HEK293 (cell line): ENCODE measurements at regions not wholly inside any gene's neighbourhood (a gene's known extent, or its start where the extent isn't known, plus 50 kb on each side); places are given as distances from the start of the nearest gene placed in this dataset.

ENCODE experiments used
- CTCF ChIA-PET: fragments of 350-600 bp; formaldehyde crosslinking; extraction: SDS; loops from one replicate; lab custom pipeline; 2021; ENCODE audit warnings: antibody characterized with exemption; lab: Yijun Ruan, JAX
- POLR2A ChIA-PET: fragments of 300-600 bp; formaldehyde crosslinking; extraction: SDS; loops from one replicate; lab custom pipeline; 2020; ENCODE audit warnings: antibody characterized with exemption, inconsistent platforms; lab: Yijun Ruan, JAX
- H3K27ac ChIP-seq: fragments of 200-500 bp; sonication (Bioruptor generic); 2 replicates; pipeline ENCODE4 v1.5.1; 2014; ENCODE audit warnings: low read depth, low read length, control low read depth, inconsistent platforms; ENCODE audit errors: extremely low read depth
- H3K36me3 ChIP-seq, 2 experiments: fragments of 200-500 bp in 1 of 2; sonication (Bioruptor generic) in 1 of 2; 1 replicate in 1 of 2; 2 replicates in 1 of 2; pipeline ENCODE4 v1.5.1; 2014 to 2017; ENCODE audit warnings: inconsistent platforms in 2 of 2, low read length in 2 of 2; ENCODE audit not compliant: control insufficient read depth in 2 of 2, insufficient read depth in 1 of 2
- H3K4me1 ChIP-seq: fragments of 200-500 bp; sonication (Bioruptor generic); 2 replicates; pipeline ENCODE4 v1.5.1; 2014; ENCODE audit warnings: mild to moderate bottlenecking, low read length, inconsistent platforms; ENCODE audit not compliant: control insufficient read depth, insufficient read depth
- H3K4me3 ChIP-seq: 2 replicates; pipeline ENCODE4 v1.5.1; 2011; ENCODE audit warnings: low read depth, mild to moderate bottlenecking, control low read depth, low read length, moderate library complexity
- H3K9me3 ChIP-seq: fragments of 200-500 bp; sonication (Bioruptor generic); 2 replicates; pipeline ENCODE4 v1.5.1; 2014; ENCODE audit warnings: low read depth, low read length, inconsistent platforms; ENCODE audit not compliant: control insufficient read depth, insufficient read depth
- GLI2 ChIP-seq: fragments of 450-650 bp; formaldehyde crosslinking; IDR thresholded peaks from 2 replicates; pipeline ENCODE4; 2017; ENCODE audit warnings: missing biosample characterization, missing genetic modification characterization, low read depth, borderline replicate concordance
- KLF7 ChIP-seq: fragments of 450-650 bp; formaldehyde crosslinking; IDR thresholded peaks from 2 replicates; pipeline ENCODE4 v1.5.1; 2016; ENCODE audit warnings: missing biosample characterization, missing genetic modification characterization, borderline replicate concordance
- OSR2 ChIP-seq: fragments of 450-650 bp; formaldehyde crosslinking; IDR thresholded peaks from 2 replicates; pipeline ENCODE4 v1.5.1; 2016; ENCODE audit warnings: missing biosample characterization, missing genetic modification characterization
- SALL2 ChIP-seq: fragments of 450-650 bp; formaldehyde crosslinking; IDR thresholded peaks from 2 replicates; pipeline ENCODE4 v1.5.0; 2017; ENCODE audit warnings: missing biosample characterization, mild to moderate bottlenecking, missing genetic modification characterization, borderline replicate concordance
- ZBTB17 ChIP-seq: fragments of 450-650 bp; formaldehyde crosslinking; IDR thresholded peaks from 2 replicates; pipeline ENCODE4 v1.5.1; 2016; ENCODE audit warnings: missing biosample characterization, missing genetic modification characterization
- ZBTB48 ChIP-seq: fragments of 450-650 bp; formaldehyde crosslinking; IDR thresholded peaks from 2 replicates; pipeline ENCODE4 v1.5.1; 2016; ENCODE audit warnings: missing biosample characterization, missing genetic modification characterization
- ZNF138 ChIP-seq: fragments of 450-650 bp; formaldehyde crosslinking; IDR thresholded peaks from 2 replicates; pipeline ENCODE4 v1.5.1; 2016; ENCODE audit warnings: missing biosample characterization, missing genetic modification characterization, borderline replicate concordance
- ZNF140 ChIP-seq: fragments of 450-650 bp; formaldehyde crosslinking; IDR thresholded peaks from 2 replicates; pipeline ENCODE4 v1.5.1; 2016; ENCODE audit warnings: missing biosample characterization, missing genetic modification characterization
- ZNF292 ChIP-seq: fragments of 450-650 bp; formaldehyde crosslinking; IDR thresholded peaks from 2 replicates; pipeline ENCODE4 v1.5.1; 2016; ENCODE audit warnings: low read depth, missing biosample characterization, missing genetic modification characterization, borderline replicate concordance
- ZNF510 ChIP-seq: fragments of 450-650 bp; formaldehyde crosslinking; IDR thresholded peaks from 2 replicates; pipeline ENCODE4 v1.5.1; 2018; ENCODE audit warnings: mild to moderate bottlenecking, missing genetic modification characterization, missing biosample characterization; ENCODE audit not compliant: insufficient replicate concordance
- ZNF561 ChIP-seq: fragments of 450-650 bp; IDR thresholded peaks from 2 replicates; pipeline ENCODE4 v1.5.1; 2018; ENCODE audit warnings: missing biosample characterization, missing genetic modification characterization, borderline replicate concordance
- ZNF837 ChIP-seq: fragments of 450-650 bp; formaldehyde crosslinking; IDR thresholded peaks from 2 replicates; pipeline ENCODE4 v1.5.1; 2016; ENCODE audit warnings: missing biosample characterization, missing genetic modification characterization
- ZSCAN30 ChIP-seq: fragments of 450-650 bp; IDR thresholded peaks from 2 replicates; pipeline ENCODE4 v1.5.1; 2018; ENCODE audit warnings: missing biosample characterization, mild to moderate bottlenecking, missing genetic modification characterization, moderate library complexity
- TF ChIP-seq, protein P1 (sequence below): fragments of 450-650 bp; formaldehyde crosslinking; IDR thresholded peaks from 2 replicates; pipeline ENCODE4 v1.5.1; 2016; ENCODE audit warnings: missing biosample characterization, missing genetic modification characterization
- TF ChIP-seq, protein P2 (sequence below): fragments of 450-650 bp; formaldehyde crosslinking; IDR thresholded peaks from 2 replicates; pipeline ENCODE4 v1.5.1; 2016; ENCODE audit warnings: missing biosample characterization, missing genetic modification characterization
- TF ChIP-seq, protein P3 (sequence below): fragments of 450-650 bp; formaldehyde crosslinking; IDR thresholded peaks from 2 replicates; pipeline ENCODE4 v1.5.1; 2016; ENCODE audit warnings: missing biosample characterization, missing genetic modification characterization, borderline replicate concordance
- TF ChIP-seq, protein P4 (sequence below): fragments of 450-650 bp; formaldehyde crosslinking; conservative IDR thresholded peaks from 2 replicates; pipeline ENCODE4 v1.5.1; 2016; ENCODE audit warnings: low read depth, missing biosample characterization, missing genetic modification characterization
- TF ChIP-seq, protein P5 (sequence below): fragments of 450-650 bp; formaldehyde crosslinking; IDR thresholded peaks from 2 replicates; pipeline ENCODE4 v1.5.1; 2016; ENCODE audit warnings: missing biosample characterization, missing genetic modification characterization
- TF ChIP-seq, protein P6 (sequence below): fragments of 450-650 bp; formaldehyde crosslinking; IDR thresholded peaks from 2 replicates; pipeline ENCODE4 v1.5.1; 2016; ENCODE audit warnings: missing biosample characterization, missing genetic modification characterization
- TF ChIP-seq, protein P7 (sequence below): fragments of 450-650 bp; formaldehyde crosslinking; IDR thresholded peaks from 2 replicates; pipeline ENCODE4 v1.5.1; 2017; ENCODE audit warnings: missing biosample characterization, missing genetic modification characterization

DNA sequence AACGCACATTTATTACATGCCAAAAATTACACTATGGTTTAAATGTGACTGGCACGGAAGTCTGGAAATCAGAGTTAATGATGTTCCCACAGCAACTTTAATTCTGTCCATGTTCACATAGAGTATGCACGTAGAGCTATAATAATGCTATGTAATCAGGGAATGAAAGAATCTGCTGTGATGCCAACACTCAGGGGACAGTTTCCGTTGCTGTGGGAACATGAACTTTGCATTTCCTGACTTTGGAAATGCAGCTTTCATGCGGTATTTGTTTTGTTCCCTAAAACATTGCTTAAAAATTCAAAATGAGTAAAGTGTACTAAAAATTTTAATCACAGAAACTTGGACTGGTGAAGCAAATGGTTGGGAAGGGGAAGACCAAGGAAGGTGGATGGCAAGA lies 65.7 kb downstream of the MAGEA1 start (continued):
- TF ChIP-seq, protein P1, sequence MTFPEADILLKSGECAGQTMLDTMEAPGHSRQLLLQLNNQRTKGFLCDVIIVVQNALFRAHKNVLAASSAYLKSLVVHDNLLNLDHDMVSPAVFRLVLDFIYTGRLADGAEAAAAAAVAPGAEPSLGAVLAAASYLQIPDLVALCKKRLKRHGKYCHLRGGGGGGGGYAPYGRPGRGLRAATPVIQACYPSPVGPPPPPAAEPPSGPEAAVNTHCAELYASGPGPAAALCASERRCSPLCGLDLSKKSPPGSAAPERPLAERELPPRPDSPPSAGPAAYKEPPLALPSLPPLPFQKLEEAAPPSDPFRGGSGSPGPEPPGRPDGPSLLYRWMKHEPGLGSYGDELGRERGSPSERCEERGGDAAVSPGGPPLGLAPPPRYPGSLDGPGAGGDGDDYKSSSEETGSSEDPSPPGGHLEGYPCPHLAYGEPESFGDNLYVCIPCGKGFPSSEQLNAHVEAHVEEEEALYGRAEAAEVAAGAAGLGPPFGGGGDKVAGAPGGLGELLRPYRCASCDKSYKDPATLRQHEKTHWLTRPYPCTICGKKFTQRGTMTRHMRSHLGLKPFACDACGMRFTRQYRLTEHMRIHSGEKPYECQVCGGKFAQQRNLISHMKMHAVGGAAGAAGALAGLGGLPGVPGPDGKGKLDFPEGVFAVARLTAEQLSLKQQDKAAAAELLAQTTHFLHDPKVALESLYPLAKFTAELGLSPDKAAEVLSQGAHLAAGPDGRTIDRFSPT (tag by site-specific recombination), result no peak
- no peak for TF ChIP-seq ZNF561 (tag by site-specific recombination)
- TF ChIP-seq, protein P2, sequence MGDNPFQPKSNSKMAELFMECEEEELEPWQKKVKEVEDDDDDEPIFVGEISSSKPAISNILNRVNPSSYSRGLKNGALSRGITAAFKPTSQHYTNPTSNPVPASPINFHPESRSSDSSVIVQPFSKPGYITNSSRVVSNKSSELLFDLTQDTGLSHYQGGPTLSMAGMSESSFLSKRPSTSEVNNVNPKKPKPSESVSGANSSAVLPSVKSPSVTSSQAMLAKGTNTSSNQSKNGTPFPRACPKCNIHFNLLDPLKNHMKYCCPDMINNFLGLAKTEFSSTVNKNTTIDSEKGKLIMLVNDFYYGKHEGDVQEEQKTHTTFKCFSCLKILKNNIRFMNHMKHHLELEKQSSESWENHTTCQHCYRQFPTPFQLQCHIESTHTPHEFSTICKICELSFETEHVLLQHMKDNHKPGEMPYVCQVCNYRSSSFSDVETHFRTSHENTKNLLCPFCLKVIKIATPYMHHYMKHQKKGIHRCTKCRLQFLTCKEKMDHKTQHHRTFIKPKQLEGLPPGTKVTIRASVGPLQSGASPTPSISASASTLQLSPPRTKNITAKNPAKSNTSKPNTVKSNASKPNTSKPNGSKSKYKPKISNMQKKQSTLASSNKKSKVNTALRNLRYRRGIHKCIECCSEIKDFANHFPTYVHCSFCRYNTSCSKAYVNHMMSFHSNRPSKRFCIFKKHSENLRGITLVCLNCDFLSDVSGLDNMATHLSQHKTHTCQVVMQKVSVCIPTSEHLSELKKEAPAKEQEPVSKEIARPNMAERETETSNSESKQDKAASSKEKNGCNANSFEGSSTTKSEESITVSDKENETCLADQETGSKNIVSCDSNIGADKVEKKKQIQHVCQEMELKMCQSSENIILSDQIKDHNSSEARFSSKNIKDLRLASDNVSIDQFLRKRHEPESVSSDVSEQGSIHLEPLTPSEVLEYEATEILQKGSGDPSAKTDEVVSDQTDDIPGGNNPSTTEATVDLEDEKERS (tag by site-specific recombination), result no peak

DNA sequence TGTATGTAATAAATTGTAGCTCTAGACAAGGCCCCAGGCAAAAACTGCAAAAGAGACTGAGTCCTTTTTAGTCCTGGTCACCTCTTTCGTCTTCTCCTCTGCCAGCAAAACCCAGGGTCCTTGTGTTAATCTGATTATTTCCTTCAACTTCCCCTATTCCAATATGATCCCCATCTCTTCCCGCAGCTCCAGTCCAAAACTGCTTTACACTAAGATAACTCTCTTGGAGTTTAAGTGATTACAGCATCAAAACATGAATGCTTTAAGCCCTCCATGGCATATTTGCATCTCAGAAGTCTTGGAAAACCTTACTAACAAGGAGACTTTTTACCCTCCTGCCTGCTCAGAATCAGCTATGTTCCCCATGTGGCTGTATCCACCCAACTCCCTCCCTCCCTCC lies 59.3 kb downstream of the MAGEA1 start:
- no peaks in the 10 kb centered on the region for H3K36me3 ChIP-seq
- ChIA-PET POLR2A (no interaction called here), CTCF (no interaction called here)
- no peaks in the 10 kb centered on the region for H3K4me1 ChIP-seq
- no peak overlapping the region for H3K4me3 ChIP-seq
- no peaks in the 10 kb centered on the region for H3K9me3 ChIP-seq
- no peak overlapping the region for H3K27ac ChIP-seq
- TF ChIP-seq, protein P3, sequence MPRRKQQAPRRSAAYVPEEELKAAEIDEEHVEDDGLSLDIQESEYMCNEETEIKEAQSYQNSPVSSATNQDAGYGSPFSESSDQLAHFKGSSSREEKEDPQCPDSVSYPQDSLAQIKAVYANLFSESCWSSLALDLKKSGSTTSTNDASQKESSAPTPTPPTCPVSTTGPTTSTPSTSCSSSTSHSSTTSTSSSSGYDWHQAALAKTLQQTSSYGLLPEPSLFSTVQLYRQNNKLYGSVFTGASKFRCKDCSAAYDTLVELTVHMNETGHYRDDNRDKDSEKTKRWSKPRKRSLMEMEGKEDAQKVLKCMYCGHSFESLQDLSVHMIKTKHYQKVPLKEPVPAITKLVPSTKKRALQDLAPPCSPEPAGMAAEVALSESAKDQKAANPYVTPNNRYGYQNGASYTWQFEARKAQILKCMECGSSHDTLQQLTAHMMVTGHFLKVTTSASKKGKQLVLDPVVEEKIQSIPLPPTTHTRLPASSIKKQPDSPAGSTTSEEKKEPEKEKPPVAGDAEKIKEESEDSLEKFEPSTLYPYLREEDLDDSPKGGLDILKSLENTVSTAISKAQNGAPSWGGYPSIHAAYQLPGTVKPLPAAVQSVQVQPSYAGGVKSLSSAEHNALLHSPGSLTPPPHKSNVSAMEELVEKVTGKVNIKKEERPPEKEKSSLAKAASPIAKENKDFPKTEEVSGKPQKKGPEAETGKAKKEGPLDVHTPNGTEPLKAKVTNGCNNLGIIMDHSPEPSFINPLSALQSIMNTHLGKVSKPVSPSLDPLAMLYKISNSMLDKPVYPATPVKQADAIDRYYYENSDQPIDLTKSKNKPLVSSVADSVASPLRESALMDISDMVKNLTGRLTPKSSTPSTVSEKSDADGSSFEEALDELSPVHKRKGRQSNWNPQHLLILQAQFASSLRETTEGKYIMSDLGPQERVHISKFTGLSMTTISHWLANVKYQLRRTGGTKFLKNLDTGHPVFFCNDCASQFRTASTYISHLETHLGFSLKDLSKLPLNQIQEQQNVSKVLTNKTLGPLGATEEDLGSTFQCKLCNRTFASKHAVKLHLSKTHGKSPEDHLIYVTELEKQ (tag by site-specific recombination), result no peak
- TF ChIP-seq SALL2 (tag by site-specific recombination), result no peak
- TF ChIP-seq, protein P4, sequence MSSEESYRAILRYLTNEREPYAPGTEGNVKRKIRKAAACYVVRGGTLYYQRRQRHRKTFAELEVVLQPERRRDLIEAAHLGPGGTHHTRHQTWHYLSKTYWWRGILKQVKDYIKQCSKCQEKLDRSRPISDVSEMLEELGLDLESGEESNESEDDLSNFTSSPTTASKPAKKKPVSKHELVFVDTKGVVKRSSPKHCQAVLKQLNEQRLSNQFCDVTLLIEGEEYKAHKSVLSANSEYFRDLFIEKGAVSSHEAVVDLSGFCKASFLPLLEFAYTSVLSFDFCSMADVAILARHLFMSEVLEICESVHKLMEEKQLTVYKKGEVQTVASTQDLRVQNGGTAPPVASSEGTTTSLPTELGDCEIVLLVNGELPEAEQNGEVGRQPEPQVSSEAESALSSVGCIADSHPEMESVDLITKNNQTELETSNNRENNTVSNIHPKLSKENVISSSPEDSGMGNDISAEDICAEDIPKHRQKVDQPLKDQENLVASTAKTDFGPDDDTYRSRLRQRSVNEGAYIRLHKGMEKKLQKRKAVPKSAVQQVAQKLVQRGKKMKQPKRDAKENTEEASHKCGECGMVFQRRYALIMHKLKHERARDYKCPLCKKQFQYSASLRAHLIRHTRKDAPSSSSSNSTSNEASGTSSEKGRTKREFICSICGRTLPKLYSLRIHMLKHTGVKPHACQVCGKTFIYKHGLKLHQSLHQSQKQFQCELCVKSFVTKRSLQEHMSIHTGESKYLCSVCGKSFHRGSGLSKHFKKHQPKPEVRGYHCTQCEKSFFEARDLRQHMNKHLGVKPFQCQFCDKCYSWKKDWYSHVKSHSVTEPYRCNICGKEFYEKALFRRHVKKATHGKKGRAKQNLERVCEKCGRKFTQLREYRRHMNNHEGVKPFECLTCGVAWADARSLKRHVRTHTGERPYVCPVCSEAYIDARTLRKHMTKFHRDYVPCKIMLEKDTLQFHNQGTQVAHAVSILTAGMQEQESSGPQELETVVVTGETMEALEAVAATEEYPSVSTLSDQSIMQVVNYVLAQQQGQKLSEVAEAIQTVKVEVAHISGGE (tag by site-specific recombination), result no peak
- TF ChIP-seq ZBTB48, result no peak
- TF ChIP-seq, protein P5, sequence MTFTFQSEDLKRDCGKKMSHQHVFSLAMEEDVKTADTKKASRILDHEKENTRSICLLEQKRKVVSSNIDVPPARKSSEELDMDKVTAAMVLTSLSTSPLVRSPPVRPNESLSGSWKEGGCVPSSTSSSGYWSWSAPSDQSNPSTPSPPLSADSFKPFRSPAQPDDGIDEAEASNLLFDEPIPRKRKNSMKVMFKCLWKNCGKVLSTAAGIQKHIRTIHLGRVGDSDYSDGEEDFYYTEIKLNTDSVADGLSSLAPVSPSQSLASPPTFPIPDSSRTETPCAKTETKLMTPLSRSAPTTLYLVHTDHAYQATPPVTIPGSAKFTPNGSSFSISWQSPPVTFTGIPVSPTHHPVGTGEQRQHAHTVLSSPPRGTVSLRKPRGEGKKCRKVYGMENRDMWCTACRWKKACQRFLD (tag by site-specific recombination), result no peak
- TF ChIP-seq ZNF138 (tag by site-specific recombination), result no peak
- no peak for TF ChIP-seq GLI2 (tag by site-specific recombination)
- TF ChIP-seq ZNF292 (tag by site-specific recombination), result no peak
- no peak for TF ChIP-seq ZNF510
- no peak for TF ChIP-seq OSR2
- no peak for TF ChIP-seq ZNF837 (tag by site-specific recombination)
- TF ChIP-seq, protein P6, sequence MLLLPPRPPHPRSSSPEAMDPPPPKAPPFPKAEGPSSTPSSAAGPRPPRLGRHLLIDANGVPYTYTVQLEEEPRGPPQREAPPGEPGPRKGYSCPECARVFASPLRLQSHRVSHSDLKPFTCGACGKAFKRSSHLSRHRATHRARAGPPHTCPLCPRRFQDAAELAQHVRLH (tag by site-specific recombination), result no peak
- no peak for TF ChIP-seq ZNF140 (tag by site-specific recombination)
- TF ChIP-seq ZSCAN30, result no peak
- TF ChIP-seq, protein P7, sequence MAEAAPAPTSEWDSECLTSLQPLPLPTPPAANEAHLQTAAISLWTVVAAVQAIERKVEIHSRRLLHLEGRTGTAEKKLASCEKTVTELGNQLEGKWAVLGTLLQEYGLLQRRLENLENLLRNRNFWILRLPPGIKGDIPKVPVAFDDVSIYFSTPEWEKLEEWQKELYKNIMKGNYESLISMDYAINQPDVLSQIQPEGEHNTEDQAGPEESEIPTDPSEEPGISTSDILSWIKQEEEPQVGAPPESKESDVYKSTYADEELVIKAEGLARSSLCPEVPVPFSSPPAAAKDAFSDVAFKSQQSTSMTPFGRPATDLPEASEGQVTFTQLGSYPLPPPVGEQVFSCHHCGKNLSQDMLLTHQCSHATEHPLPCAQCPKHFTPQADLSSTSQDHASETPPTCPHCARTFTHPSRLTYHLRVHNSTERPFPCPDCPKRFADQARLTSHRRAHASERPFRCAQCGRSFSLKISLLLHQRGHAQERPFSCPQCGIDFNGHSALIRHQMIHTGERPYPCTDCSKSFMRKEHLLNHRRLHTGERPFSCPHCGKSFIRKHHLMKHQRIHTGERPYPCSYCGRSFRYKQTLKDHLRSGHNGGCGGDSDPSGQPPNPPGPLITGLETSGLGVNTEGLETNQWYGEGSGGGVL (tag by site-specific recombination), result no peak
- no peak for TF ChIP-seq ZBTB17 (tag by site-specific recombination)
- no peak for TF ChIP-seq KLF7
